ENCODE measurements at regions not wholly inside any gene's neighbourhood (a gene's known extent, or its start where the extent isn't known, plus 50 kb on each side); places are given as distances from the start of the nearest gene placed in this dataset.

GRCh38 chr10:4561296-4561695 is 264.7 kb upstream of the AKR1E2 start:
- H3K36me3 ChIP-seq = no peaks in the 10 kb centered on the region
- TF ChIP-seq CTCF (IDR thresholded peaks at IDR 0.05) = no peak
- H3K9me3 ChIP-seq = no peaks in the 10 kb centered on the region
- no peaks in the 10 kb centered on the region for H3K27me3 ChIP-seq
- no peaks in the 10 kb centered on the region for H3K4me1 ChIP-seq (ENCODE audit: control insufficient read depth in 1 of 2, insufficient read depth in 1 of 2, low read depth in 1 of 2, low read length in 1 of 2)
- no peak overlapping the region for H3K27ac ChIP-seq
- no peak overlapping the region for H3K4me3 ChIP-seq (ENCODE audit: low read depth in 1 of 2, low read length in 1 of 2)

GRCh38 chr10:4557469-4557868 is 268.5 kb upstream of the AKR1E2 start:
- Histone ChIP-seq H3K4me3 (ENCODE audit: low read depth in 1 of 2, low read length in 1 of 2) (no peak overlapping the region), H3K9me3 (no peaks in the 10 kb centered on the region), H3K27ac (no peak overlapping the region), H3K27me3 (no peaks in the 10 kb centered on the region), H3K4me1 (ENCODE audit: control insufficient read depth in 1 of 2, insufficient read depth in 1 of 2, low read depth in 1 of 2, low read length in 1 of 2) (no peaks in the 10 kb centered on the region), H3K36me3 (no peaks in the 10 kb centered on the region)
- no peak for TF ChIP-seq CTCF (IDR thresholded peaks at IDR 0.05)

DNA sequence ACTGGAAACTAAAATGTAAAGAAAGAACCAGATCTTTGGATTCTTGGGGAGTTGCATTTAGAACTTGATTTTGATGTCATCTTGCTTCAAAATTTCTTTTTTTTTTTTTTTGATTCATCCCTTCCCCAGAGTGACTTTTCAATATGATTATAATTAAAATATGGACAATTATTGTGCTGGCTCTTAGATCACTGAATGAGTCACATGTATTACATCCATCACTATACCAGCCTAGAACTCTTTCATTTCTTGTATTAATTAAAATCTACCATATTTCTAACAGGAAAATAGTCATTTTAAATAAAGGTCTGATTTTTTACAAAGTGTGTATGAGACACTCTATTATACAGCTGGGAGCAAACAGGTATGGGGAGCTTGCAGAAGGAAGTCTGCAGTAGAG is 269.5 kb upstream of the AKR1E2 start:
- TF ChIP-seq CTCF (IDR thresholded peaks at IDR 0.05) = no peak
- Histone ChIP-seq H3K9me3 (no peaks in the 10 kb centered on the region), H3K27ac (no peak overlapping the region)

GRCh38 chr10:4555920-4556319 is 270.1 kb upstream of the AKR1E2 start:
- TF ChIP-seq CTCF (IDR thresholded peaks at IDR 0.05) = no peak
- Histone ChIP-seq H3K27me3 (no peaks in the 10 kb centered on the region), H3K27ac (no peak overlapping the region)

More for the DNA sequence above, 269.5 kb upstream of the AKR1E2 start:
- H3K4me3 ChIP-seq (ENCODE audit: low read depth in 1 of 2, low read length in 1 of 2) = no peak overlapping the region
- H3K27me3 ChIP-seq = no peaks in the 10 kb centered on the region
- H3K4me1 ChIP-seq (ENCODE audit: control insufficient read depth in 1 of 2, insufficient read depth in 1 of 2, low read depth in 1 of 2, low read length in 1 of 2) = no peaks in the 10 kb centered on the region
- H3K36me3 ChIP-seq = no peaks in the 10 kb centered on the region

GRCh38 chr10:4549139-4549653 is 276.8 kb upstream of the AKR1E2 start:
- Histone ChIP-seq H3K27me3 (no peaks in the 10 kb centered on the region), H3K9me3 (no peaks in the 10 kb centered on the region), H3K27ac (no peak overlapping the region), H3K4me1 (ENCODE audit: control insufficient read depth in 1 of 2, insufficient read depth in 1 of 2, low read depth in 1 of 2, low read length in 1 of 2) (no peaks in the 10 kb centered on the region), H3K4me3 (ENCODE audit: low read depth in 1 of 2, low read length in 1 of 2) (no peak overlapping the region), H3K36me3 (no peaks in the 10 kb centered on the region)
- TF ChIP-seq CTCF (IDR thresholded peaks at IDR 0.05) = no peak

More at GRCh38 chr10:4555920-4556319, 270.1 kb upstream of the AKR1E2 start:
- Histone ChIP-seq H3K9me3 (no peaks in the 10 kb centered on the region), H3K4me3 (ENCODE audit: low read depth in 1 of 2, low read length in 1 of 2) (no peak overlapping the region), H3K36me3 (no peaks in the 10 kb centered on the region), H3K4me1 (ENCODE audit: control insufficient read depth in 1 of 2, insufficient read depth in 1 of 2, low read depth in 1 of 2, low read length in 1 of 2) (no peaks in the 10 kb centered on the region)

DNA sequence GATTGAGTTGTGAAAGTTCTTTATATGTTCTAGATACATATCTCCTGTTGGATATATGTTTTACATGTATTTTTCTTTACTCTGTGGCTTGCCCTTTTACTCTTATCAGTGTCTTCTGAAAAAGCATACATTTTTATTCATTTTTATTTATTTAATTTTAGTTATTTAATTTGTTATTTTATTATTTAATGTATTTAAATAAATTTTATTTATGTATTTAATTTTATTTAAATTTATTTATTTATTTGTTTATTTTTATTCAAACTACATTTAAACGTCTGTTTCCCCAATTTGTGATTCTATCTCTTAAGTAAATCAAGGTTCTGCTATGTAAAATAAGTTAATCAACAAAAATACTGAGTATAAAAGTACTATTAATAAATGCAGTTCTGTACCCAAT is 279.1 kb upstream of the AKR1E2 start:
- no peak for TF ChIP-seq CTCF (IDR thresholded peaks at IDR 0.05)
- Histone ChIP-seq H3K4me3 (ENCODE audit: low read depth in 1 of 2, low read length in 1 of 2) (no peak overlapping the region), H3K9me3 (no peaks in the 10 kb centered on the region), H3K27me3 (no peaks in the 10 kb centered on the region), H3K27ac (no peak overlapping the region), H3K36me3 (no peaks in the 10 kb centered on the region), H3K4me1 (ENCODE audit: control insufficient read depth in 1 of 2, insufficient read depth in 1 of 2, low read depth in 1 of 2, low read length in 1 of 2) (no peaks in the 10 kb centered on the region)

Measured in neutrophil (primary cell).